ENCODE measurements at regions not wholly inside any gene's neighbourhood (a gene's known extent, or its start where the extent isn't known, plus 50 kb on each side); places are given as distances from the start of the nearest gene placed in this dataset.
A peak's percentile ranks its signal among the peaks of the same experiment; 100 is the strongest.

DNA sequence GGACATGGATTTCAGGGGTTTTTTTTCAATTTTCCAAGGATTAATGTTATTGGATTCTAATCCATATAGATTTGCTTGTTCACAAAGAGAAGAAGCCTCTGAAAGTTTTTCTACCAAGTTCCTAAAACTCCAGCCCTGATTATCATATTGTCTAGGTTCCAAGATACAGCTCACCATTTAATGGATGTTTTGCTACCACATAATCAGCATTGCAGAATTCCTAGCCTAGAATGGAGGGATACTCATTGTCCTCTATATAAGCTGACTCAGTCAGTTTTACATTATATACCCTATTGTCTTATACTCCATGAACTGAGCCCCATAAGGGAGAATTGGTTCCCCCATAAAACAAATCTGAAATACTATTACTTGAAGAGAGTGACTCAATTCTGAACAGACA, 664.7 kb upstream of the FAM241A start:
- CTCF ChIA-PET: no interaction called here

More for the DNA sequence above, 664.7 kb upstream of the FAM241A start:
- Histone ChIP-seq H4K5ac (ENCODE audit: low read depth, low read length) (no peak overlapping the region), H3K4me1 (ENCODE audit: control insufficient read depth, insufficient read depth, low read length) (no peaks in the 10 kb centered on the region), H2BK15ac (ENCODE audit: low read depth, low read length) (no peak overlapping the region), H4K8ac (ENCODE audit: low read depth in 2 of 2, low read length in 2 of 2) (no peak overlapping the region), H3K27me3 (ENCODE audit: control insufficient read depth, insufficient read depth, low read length) (no peaks in the 10 kb centered on the region), H3K14ac (replicated peaks; ENCODE audit: low read depth, low read length) (no peak overlapping the region), H4K91ac (ENCODE audit: insufficient read depth, low read depth, low read length) (no peak overlapping the region), H2BK120ac (ENCODE audit: low read depth, low read length) (no peak overlapping the region), H3K79me1 (ENCODE audit: low read depth in 1 of 2, low read length in 2 of 2) (no peaks in the 10 kb centered on the region), H3K23ac (ENCODE audit: low read depth, low read length) (no peak overlapping the region), H3K36me3 (ENCODE audit: control insufficient read depth, insufficient read depth, low read length) (no peaks in the 10 kb centered on the region), H3K9me1 (ENCODE audit: insufficient read depth, low read length) (no peaks in the 10 kb centered on the region), H2AK5ac (ENCODE audit: low read depth, low read length) (no peak overlapping the region), H2AK9ac (replicated peaks; ENCODE audit: low read depth, low read length, poor library complexity) (no peak overlapping the region), H2AFZ (replicated peaks; ENCODE audit: low read length, poor library complexity) (no peak overlapping the region), H3K18ac (ENCODE audit: low read depth, low read length) (no peak overlapping the region), H3K4me3 (ENCODE audit: insufficient read depth, low read depth, low read length) (no peak overlapping the region), H4K20me1 (ENCODE audit: insufficient read depth, low read length) (no peaks in the 10 kb centered on the region), H3K27ac (ENCODE audit: insufficient read depth, low read length) (no peak overlapping the region), H3K4me2 (ENCODE audit: low read depth, low read length) (no peak overlapping the region), H2BK20ac (ENCODE audit: low read depth, low read length) (no peak overlapping the region), H3K9ac (ENCODE audit: low read depth, low read length) (no peak overlapping the region), H2BK5ac (ENCODE audit: low read depth, low read length, poor library complexity, severe bottlenecking) (no peak overlapping the region), H3K9me3 (ENCODE audit: control insufficient read depth, insufficient read depth, low read length) (no peaks in the 10 kb centered on the region), H3K4ac (ENCODE audit: low read depth, low read length) (no peak overlapping the region), H3K56ac (ENCODE audit: extremely low read depth, insufficient read depth, low read length) (no peak overlapping the region)
- no TSS peak for BruUV-seq (replicated peaks)
- POLR2A ChIA-PET (ENCODE audit: unreplicated experiment): no interaction called here
- DNase-seq: peak; percentile 12
- TF ChIP-seq MAZ (IDR thresholded peaks at IDR 0.05; ENCODE audit: borderline replicate concordance, low read depth, low read length) (no peak), CHD1 (IDR thresholded peaks at IDR 0.05; ENCODE audit: low read depth, low read length) (no peak)
- dilution Hi-C loops (cut with HindIII; ENCODE audit: low sequenced_read_pairs, unreplicated experiment) (no loop called here), intact Hi-C loops (cut with micrococcal nuclease) (no loop called here), in situ Hi-C loops (cut with MboI; ENCODE audit: low sequenced_read_pairs) (no loop called here)
- no peak for ATAC-seq (ENCODE audit: low read depth)

Data from IMR-90 (cell line).